Memory B cell (primary cell): ENCODE measurements at regions not wholly inside any gene's neighbourhood (a gene's known extent, or its start where the extent isn't known, plus 50 kb on each side); places are given as distances from the start of the nearest gene placed in this dataset.
"Not testable (repeated sequence)": the region's sequence is repeated elsewhere in the genome, so short reads cannot be mapped to it uniquely, and the experiment has no call there.

Source experiments
- ATAC-seq: fragments of 150-1000 bp; cut with Tn5 transposase; 2 replicates; pipeline ENCODE4 v1.10.0; 2021; ENCODE audit warnings: low read depth, mild to moderate bottlenecking, moderate library complexity
- DNase-seq, 2 donors: peaks; one replicate each; pipeline ENCODE4 v3.0.0; 2022; ENCODE audit warnings: low spot score in 2 of 2
- H3K27ac Mint-ChIP-seq: one replicate; pipeline ENCODE4 v1.8.0; 2022; ENCODE audit warnings: mild to moderate bottlenecking, moderate library complexity, mixed read lengths
- H3K27me3 Mint-ChIP-seq: one replicate; pipeline ENCODE4 v1.8.0; 2022; ENCODE audit warnings: mixed read lengths
- H3K36me3 Mint-ChIP-seq: one replicate; pipeline ENCODE4 v1.8.0; 2022; ENCODE audit warnings: mild to moderate bottlenecking, mixed read lengths
- H3K4me1 Mint-ChIP-seq: one replicate; pipeline ENCODE4 v1.8.0; 2022; ENCODE audit warnings: mixed read lengths
- H3K4me3 Mint-ChIP-seq: one replicate; pipeline ENCODE4 v1.8.0; 2022; ENCODE audit warnings: mild to moderate bottlenecking, moderate library complexity, mixed read lengths
- H3K9me3 Mint-ChIP-seq: one replicate; pipeline ENCODE4 v1.8.0; 2022; ENCODE audit warnings: mixed read lengths

- Mint-ChIP-seq H3K9me3 (no peaks in the 10 kb centered on the region), H3K27me3 (peaks cover 10% of the 10 kb centered on the region), H3K36me3 (no peaks in the 10 kb centered on the region), H3K4me1 (no peaks in the 10 kb centered on the region), H3K27ac (no peak overlapping the region), H3K4me3 (no peak overlapping the region)
- DNase-seq: no peak
- ATAC-seq: no peak
Observed at GRCh38 chr18:34942276-34942675, 98.9 kb upstream of the MAPRE2 start.

- Mint-ChIP-seq H3K27ac (no peak overlapping the region), H3K4me3 (no peak overlapping the region), H3K4me1 (no peaks in the 10 kb centered on the region), H3K36me3 (no peaks in the 10 kb centered on the region), H3K27me3 (peaks cover 10% of the 10 kb centered on the region), H3K9me3 (no peaks in the 10 kb centered on the region)
- no peak for DNase-seq
- no peak for ATAC-seq
Observed at GRCh38 chr18:34942975-34943374, 98.2 kb upstream of the MAPRE2 start.

GRCh38 chr18:34943587-34943986 lies 97.6 kb upstream of the MAPRE2 start:
- no peak for ATAC-seq
- H3K27ac Mint-ChIP-seq: no peak overlapping the region
- peaks cover 10% of the 10 kb centered on the region for H3K27me3 Mint-ChIP-seq
- H3K4me3 Mint-ChIP-seq: no peak overlapping the region
- no peaks in the 10 kb centered on the region for H3K36me3 Mint-ChIP-seq
- H3K4me1 Mint-ChIP-seq: no peaks in the 10 kb centered on the region
- H3K9me3 Mint-ChIP-seq: no peaks in the 10 kb centered on the region
- no peak for DNase-seq

- Mint-ChIP-seq H3K36me3 (no peaks in the 10 kb centered on the region), H3K4me1 (no peaks in the 10 kb centered on the region), H3K27me3 (peaks cover 4% of the 10 kb centered on the region), H3K4me3 (no peak overlapping the region), H3K27ac (no peak overlapping the region), H3K9me3 (no peaks in the 10 kb centered on the region)
- ATAC-seq (no peak), DNase-seq (no peak)
Observed at GRCh38 chr18:34947711-34948125, 93.5 kb upstream of the MAPRE2 start.

GRCh38 chr18:34951625-34952379 lies 89.4 kb upstream of the MAPRE2 start:
- no peak overlapping the region for H3K4me3 Mint-ChIP-seq
- peaks cover 14% of the 10 kb centered on the region for H3K27me3 Mint-ChIP-seq
- ATAC-seq (no peak), DNase-seq (no peak)
- no peaks in the 10 kb centered on the region for H3K4me1 Mint-ChIP-seq
- no peaks in the 10 kb centered on the region for H3K36me3 Mint-ChIP-seq
- H3K27ac Mint-ChIP-seq: no peak overlapping the region
- H3K9me3 Mint-ChIP-seq: peaks cover 4% of the 10 kb centered on the region

GRCh38 chr18:34953212-34953611 lies 88.0 kb upstream of the MAPRE2 start:
- Mint-ChIP-seq H3K27ac (no peak overlapping the region), H3K4me3 (no peak overlapping the region), H3K36me3 (no peaks in the 10 kb centered on the region), H3K9me3 (peaks cover 4% of the 10 kb centered on the region), H3K4me1 (no peaks in the 10 kb centered on the region), H3K27me3 (peaks cover 14% of the 10 kb centered on the region)
- DNase-seq: no peak
- no peak for ATAC-seq

GRCh38 chr18:34955494-34955893 lies 85.7 kb upstream of the MAPRE2 start:
- H3K4me3 Mint-ChIP-seq, H3K27ac Mint-ChIP-seq, H3K4me1 Mint-ChIP-seq, H3K36me3 Mint-ChIP-seq, DNase-seq, ATAC-seq, H3K9me3 Mint-ChIP-seq: not testable (repeated sequence)
- H3K27me3 Mint-ChIP-seq: peaks cover 17% of the 10 kb centered on the region

- H3K4me1 Mint-ChIP-seq: no peaks in the 10 kb centered on the region
- peaks cover 19% of the 10 kb centered on the region for H3K27me3 Mint-ChIP-seq
- H3K4me3 Mint-ChIP-seq: no peak overlapping the region
- no peak for DNase-seq
- peaks cover 4% of the 10 kb centered on the region for H3K9me3 Mint-ChIP-seq
- H3K27ac Mint-ChIP-seq: no peak overlapping the region
- ATAC-seq: no peak
- no peaks in the 10 kb centered on the region for H3K36me3 Mint-ChIP-seq
Observed at GRCh38 chr18:34956663-34957062, 84.5 kb upstream of the MAPRE2 start.

- Mint-ChIP-seq H3K4me3 (no peak overlapping the region), H3K9me3 (peaks cover 4% of the 10 kb centered on the region), H3K27me3 (peaks cover 18% of the 10 kb centered on the region), H3K4me1 (no peaks in the 10 kb centered on the region), H3K27ac (no peak overlapping the region), H3K36me3 (no peaks in the 10 kb centered on the region)
- DNase-seq: no peak
- ATAC-seq: no peak
Observed at GRCh38 chr18:34957119-34957863, 83.9 kb upstream of the MAPRE2 start.

GRCh38 chr18:34957864-34958259 lies 83.4 kb upstream of the MAPRE2 start:
- Mint-ChIP-seq H3K27ac (no peak overlapping the region), H3K36me3 (no peaks in the 10 kb centered on the region), H3K4me3 (no peak overlapping the region), H3K9me3 (peaks cover 4% of the 10 kb centered on the region), H3K27me3 (peaks cover 15% of the 10 kb centered on the region), H3K4me1 (no peaks in the 10 kb centered on the region)
- no peak for DNase-seq
- no peak for ATAC-seq

GRCh38 chr18:34959211-34959829 lies 81.9 kb upstream of the MAPRE2 start:
- ATAC-seq: no peak
- H3K27ac Mint-ChIP-seq: no peak overlapping the region
- no peaks in the 10 kb centered on the region for H3K4me1 Mint-ChIP-seq
- H3K36me3 Mint-ChIP-seq: no peaks in the 10 kb centered on the region
- DNase-seq: no peak
- H3K4me3 Mint-ChIP-seq: no peak overlapping the region
- peaks cover 4% of the 10 kb centered on the region for H3K9me3 Mint-ChIP-seq
- peaks cover 19% of the 10 kb centered on the region for H3K27me3 Mint-ChIP-seq

GRCh38 chr18:34959989-34960388 lies 81.2 kb upstream of the MAPRE2 start:
- no peak for ATAC-seq
- no peak for DNase-seq
- peaks cover 16% of the 10 kb centered on the region for H3K27me3 Mint-ChIP-seq
- H3K36me3 Mint-ChIP-seq: no peaks in the 10 kb centered on the region
- H3K4me3 Mint-ChIP-seq: no peak overlapping the region
- peaks cover 4% of the 10 kb centered on the region for H3K9me3 Mint-ChIP-seq
- no peak overlapping the region for H3K27ac Mint-ChIP-seq
- no peaks in the 10 kb centered on the region for H3K4me1 Mint-ChIP-seq

- DNase-seq (no peak), ATAC-seq (no peak)
- Mint-ChIP-seq H3K27me3 (peaks cover 11% of the 10 kb centered on the region), H3K9me3 (no peaks in the 10 kb centered on the region), H3K4me1 (peaks cover 3% of the 10 kb centered on the region), H3K4me3 (no peak overlapping the region), H3K27ac (no peak overlapping the region), H3K36me3 (no peaks in the 10 kb centered on the region)
Observed at GRCh38 chr18:34965108-34965507, 76.1 kb upstream of the MAPRE2 start.

- Mint-ChIP-seq H3K4me1 (peaks cover 3% of the 10 kb centered on the region), H3K9me3 (no peaks in the 10 kb centered on the region), H3K4me3 (no peak overlapping the region), H3K27me3 (peaks cover 14% of the 10 kb centered on the region), H3K27ac (no peak overlapping the region), H3K36me3 (no peaks in the 10 kb centered on the region)
- DNase-seq: no peak
- no peak for ATAC-seq
Observed at GRCh38 chr18:34965566-34965965, 75.6 kb upstream of the MAPRE2 start.
